HUES48 (cell line): ENCODE measurements at regions not wholly inside any gene's neighbourhood (a gene's known extent, or its start where the extent isn't known, plus 50 kb on each side); places are given as distances from the start of the nearest gene placed in this dataset.
"Not testable (repeated sequence)": the region's sequence is repeated elsewhere in the genome, so short reads cannot be mapped to it uniquely, and the experiment has no call there.

Source experiments
- H3K27ac ChIP-seq: one replicate; pipeline ENCODE4 v1.7.0; 2013; ENCODE audit warnings: low read depth, low read length, inconsistent platforms
- H3K27me3 ChIP-seq: 2 replicates; pipeline ENCODE4 v1.6.1; 2013; ENCODE audit warnings: mild to moderate bottlenecking, low read length; ENCODE audit not compliant: control insufficient read depth, insufficient read depth
- H3K36me3 ChIP-seq: 2 replicates; pipeline ENCODE4 v1.6.1; 2013; ENCODE audit warnings: low read length; ENCODE audit not compliant: control insufficient read depth, insufficient read depth
- H3K4me1 ChIP-seq: 2 replicates; pipeline ENCODE4 v1.6.1; 2013; ENCODE audit warnings: mild to moderate bottlenecking, low read length; ENCODE audit not compliant: control insufficient read depth, insufficient read depth
- H3K4me3 ChIP-seq: 2 replicates; pipeline ENCODE4 v1.5.1; 2013; ENCODE audit warnings: mild to moderate bottlenecking, low read depth, low read length
- H3K9ac ChIP-seq: 2 replicates; pipeline ENCODE4 v1.6.1; 2013; ENCODE audit warnings: mild to moderate bottlenecking, low read depth, low read length, moderate library complexity
- H3K9me3 ChIP-seq: 2 replicates; pipeline ENCODE4 v1.6.1; 2013; ENCODE audit warnings: low read length; ENCODE audit not compliant: control insufficient read depth, insufficient read depth

DNA sequence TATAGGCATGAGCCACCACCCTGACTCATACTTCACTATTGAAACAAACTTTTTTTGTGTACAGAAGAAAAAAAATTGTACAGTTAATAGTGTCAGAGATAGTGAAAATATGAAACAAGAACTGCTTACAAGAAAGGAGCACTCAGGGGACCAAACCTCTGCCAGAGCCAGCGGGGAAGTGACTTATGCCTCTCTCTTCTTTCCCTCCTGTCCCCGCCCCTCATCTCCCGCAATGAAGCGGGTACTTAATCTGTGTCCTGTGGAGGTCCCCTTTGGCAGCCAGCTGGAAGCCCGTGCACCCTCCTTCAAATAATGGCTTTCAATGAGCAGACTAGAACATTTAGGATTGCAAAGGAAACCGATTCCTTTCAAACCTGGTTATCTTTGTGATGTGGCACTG, 51.5 kb downstream of the PPIAL4A start:
- not testable (repeated sequence) for H3K27ac ChIP-seq, H3K27me3 ChIP-seq, H3K9me3 ChIP-seq, H3K4me1 ChIP-seq, H3K4me3 ChIP-seq, H3K36me3 ChIP-seq, H3K9ac ChIP-seq

DNA sequence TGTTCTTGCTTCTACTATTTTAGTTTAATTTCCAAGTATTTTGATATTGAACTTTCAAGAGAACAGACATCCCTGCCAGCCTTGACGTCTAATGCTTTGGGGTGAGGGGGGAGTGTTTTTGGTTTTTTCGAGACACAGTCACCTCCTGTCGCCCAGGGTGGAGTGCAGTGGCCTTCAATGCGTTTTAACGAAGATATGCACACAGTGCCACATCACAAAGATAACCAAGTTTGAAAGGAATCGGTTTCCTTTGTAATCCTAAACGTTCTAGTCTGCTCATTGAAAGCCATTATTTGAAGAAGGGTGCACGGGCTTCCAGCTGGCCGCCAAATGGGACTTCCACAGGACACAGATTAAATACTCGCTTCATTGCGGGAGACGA, 52.3 kb downstream of the PPIAL4A start:
- H3K9me3 ChIP-seq, H3K27me3 ChIP-seq, H3K4me1 ChIP-seq, H3K36me3 ChIP-seq: not testable (repeated sequence)
- H3K4me3 ChIP-seq: peak overlapping the region; percentile 56
- H3K9ac ChIP-seq: peak overlapping the region; percentile 96
- H3K27ac ChIP-seq: peak overlapping the region; percentile 93

DNA sequence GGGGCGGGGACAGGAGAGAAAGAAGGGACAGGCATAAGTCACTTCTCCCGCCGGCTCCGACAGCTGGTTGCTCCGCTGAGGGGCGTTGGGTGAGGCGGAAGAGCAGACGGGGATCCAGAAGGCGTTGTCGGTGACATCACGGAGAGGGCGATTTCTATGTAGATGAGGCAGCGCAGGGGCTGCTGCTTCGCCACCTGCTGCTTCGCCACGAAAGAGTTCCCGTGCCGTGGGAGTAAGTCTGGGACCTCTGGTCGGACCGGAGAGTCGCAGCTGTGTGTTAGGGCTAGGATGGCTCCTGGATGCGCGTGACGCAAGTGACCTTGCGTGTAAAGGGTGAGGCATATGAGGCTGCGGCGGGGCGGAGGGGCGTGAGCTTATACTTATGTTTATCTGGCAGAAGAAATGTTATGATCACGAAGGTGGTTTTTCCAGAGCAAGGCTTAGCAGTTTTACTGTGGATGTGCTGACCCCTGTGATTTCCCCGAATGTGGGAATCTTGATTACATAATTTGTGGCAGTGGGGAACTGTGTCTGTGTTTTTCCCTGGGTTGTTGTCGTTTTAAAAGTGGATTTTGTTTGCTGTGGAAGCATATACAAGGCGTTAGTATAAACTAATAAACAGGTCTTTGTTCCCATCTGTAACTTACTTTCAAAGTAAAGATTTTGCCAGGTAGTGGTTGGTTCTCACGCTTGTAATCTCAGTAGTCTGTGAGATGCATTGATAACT, 52.8 kb downstream of the PPIAL4A start:
- not testable (repeated sequence) for H3K36me3 ChIP-seq, H3K4me1 ChIP-seq, H3K9me3 ChIP-seq, H3K27me3 ChIP-seq
- peak overlapping the region; percentile 96 for H3K9ac ChIP-seq
- peak overlapping the region; percentile 56 for H3K4me3 ChIP-seq
- H3K27ac ChIP-seq: peak overlapping the region; percentile 93

DNA sequence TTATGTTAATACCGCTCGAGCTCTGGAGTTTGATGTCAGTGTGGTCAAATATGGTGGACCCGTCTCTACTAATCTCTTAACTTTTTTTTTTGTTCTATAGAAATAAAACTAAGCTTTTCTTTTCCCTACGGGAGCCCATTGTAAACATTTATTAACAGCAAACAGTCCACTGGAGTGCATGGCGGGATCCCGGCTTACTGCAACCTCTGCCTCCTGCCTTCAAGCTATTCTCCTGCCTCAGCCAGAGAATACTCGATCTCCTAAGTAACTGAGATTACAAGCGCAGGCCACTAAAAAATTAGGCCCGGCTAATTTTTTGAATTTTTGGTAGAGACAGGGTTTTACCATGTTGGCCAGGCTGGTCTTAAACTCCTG, 53.4 kb downstream of the PPIAL4A start:
- not testable (repeated sequence) for H3K27me3 ChIP-seq, H3K9me3 ChIP-seq, H3K9ac ChIP-seq, H3K36me3 ChIP-seq, H3K4me3 ChIP-seq, H3K4me1 ChIP-seq
- peak overlapping the region; percentile 93 for H3K27ac ChIP-seq

DNA sequence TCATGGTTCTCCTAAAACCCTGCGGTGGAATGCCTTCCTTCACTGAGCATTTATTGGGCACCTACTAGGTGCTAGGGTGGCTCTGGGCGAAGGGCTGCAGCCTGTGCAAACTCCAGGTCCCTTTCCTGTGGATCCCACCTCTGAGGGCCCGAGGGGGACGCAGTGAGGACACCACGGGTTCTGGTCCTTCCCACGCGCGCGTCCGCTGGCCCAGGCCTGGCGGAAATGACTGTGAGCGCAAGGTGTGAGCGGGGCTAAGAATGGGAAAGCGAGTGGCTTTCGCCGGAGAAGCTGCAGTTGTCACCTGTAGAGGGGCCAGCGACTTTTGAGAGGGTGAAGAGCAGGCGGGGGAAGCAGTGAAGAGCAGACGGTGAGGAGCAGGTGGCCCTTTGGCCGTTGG, 55.1 kb downstream of the PPIAL4A start:
- not testable (repeated sequence) for H3K36me3 ChIP-seq, H3K4me3 ChIP-seq, H3K4me1 ChIP-seq, H3K9ac ChIP-seq, H3K27me3 ChIP-seq, H3K27ac ChIP-seq, H3K9me3 ChIP-seq

DNA sequence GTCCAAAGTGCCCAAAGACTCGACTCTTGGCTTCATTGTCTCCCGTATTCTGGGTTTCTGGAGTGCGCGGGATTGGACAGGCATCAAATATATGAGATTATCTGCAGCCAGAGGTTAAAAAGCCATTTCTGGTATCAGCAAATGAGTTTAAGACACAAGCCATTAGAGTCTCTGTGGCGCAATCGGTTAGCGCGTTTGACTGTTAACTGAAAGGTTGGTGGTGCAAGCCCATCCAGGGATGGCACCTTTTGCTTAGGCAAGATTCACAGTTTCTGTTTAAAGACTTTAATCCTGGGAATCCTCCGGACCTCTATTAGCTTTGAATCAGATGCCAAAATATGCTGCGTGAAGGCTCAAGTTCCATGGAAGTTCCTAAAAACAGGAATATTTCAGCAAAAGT, 55.6 kb downstream of the PPIAL4A start:
- H3K9ac ChIP-seq, H3K9me3 ChIP-seq, H3K36me3 ChIP-seq, H3K4me3 ChIP-seq, H3K4me1 ChIP-seq, H3K27me3 ChIP-seq, H3K27ac ChIP-seq: not testable (repeated sequence)

DNA sequence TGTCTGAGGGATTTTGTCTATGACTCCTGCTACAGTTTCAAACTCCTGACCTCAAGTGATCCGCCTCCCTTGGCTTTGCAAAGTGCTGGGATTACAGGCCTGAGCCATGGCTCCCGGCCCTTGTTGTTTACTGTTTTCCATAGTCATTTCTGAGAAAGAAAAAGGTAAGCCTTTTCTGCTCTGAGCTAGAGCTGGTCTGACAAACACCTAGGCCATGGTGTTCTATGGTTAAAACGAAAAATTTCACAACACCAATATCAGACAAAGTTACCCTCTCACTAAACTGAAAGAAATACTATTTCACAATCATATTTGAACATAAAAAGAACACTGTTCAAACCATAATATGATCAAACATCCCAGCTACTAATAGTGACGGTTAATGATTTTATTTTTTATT, 57.5 kb downstream of the PPIAL4A start:
- not testable (repeated sequence) for H3K27me3 ChIP-seq

DNA sequence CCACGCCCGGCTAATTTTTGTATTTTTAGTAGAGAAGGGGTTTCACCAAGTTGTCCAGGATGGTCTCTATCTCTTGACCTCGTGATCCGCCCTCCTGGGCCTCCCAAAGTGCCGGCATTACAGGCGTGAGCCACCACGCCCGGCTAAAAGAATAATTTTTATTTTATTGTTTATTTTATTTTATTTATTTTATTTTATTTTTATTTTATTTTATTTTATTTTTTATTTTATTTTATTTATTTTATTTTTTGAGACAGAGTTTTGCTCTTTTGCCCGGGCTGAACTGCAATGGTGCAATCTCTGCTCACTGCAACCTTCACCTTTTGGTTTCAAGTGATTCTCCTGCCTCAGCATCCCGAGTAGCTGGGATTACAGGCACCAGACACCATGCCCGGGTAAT, 60.2 kb downstream of the PPIAL4A start:
- H3K27ac ChIP-seq, H3K27me3 ChIP-seq, H3K36me3 ChIP-seq, H3K4me3 ChIP-seq, H3K9ac ChIP-seq, H3K9me3 ChIP-seq, H3K4me1 ChIP-seq: not testable (repeated sequence)

More for the DNA sequence above, 57.5 kb downstream of the PPIAL4A start:
- H3K9ac ChIP-seq, H3K9me3 ChIP-seq, H3K36me3 ChIP-seq, H3K4me3 ChIP-seq, H3K27ac ChIP-seq, H3K4me1 ChIP-seq: not testable (repeated sequence)

DNA sequence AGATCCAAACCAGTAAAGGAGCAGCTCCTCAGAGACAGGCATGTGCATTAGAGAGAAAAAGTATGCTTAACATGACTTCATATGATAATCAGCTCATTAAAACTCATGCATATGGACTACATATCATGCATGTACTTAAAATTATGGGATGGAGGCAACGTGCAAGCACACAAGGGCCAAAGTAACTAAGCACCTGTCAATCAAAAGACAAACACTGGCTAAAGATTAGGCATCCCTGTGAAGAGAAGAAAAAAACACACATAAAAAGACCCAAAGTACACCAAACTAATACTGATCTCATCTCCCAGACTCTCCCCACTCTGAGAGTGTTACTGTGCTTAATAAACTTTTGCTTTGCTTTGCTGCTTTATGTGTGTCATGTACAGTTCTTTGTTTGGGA, 61.1 kb downstream of the PPIAL4A start:
- H3K27me3 ChIP-seq, H3K36me3 ChIP-seq, H3K9ac ChIP-seq, H3K9me3 ChIP-seq, H3K27ac ChIP-seq, H3K4me3 ChIP-seq: not testable (repeated sequence)
- peaks cover 16% of the 10 kb centered on the region for H3K4me1 ChIP-seq

DNA sequence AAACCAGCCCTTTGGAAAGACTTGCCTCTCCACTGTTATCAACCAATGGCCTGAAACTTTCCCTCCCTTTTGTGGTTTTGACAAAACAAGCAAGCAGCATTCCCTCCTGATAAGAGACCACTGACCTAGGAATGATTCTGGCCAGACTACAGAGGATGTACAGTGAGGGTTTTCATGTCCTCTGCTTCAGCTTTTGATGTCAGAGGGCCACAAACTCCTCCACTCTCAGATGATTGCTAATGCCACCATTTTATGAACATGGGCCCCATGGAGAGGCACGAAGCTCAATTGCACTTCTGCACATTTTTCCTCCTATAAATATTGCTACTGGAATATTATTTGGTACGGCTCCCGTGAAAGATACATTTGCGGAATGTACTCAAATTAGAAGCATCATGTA, 61.5 kb downstream of the PPIAL4A start:
- not testable (repeated sequence) for H3K27me3 ChIP-seq, H3K4me3 ChIP-seq, H3K27ac ChIP-seq, H3K9ac ChIP-seq, H3K36me3 ChIP-seq, H3K9me3 ChIP-seq
- H3K4me1 ChIP-seq: peaks cover 17% of the 10 kb centered on the region

DNA sequence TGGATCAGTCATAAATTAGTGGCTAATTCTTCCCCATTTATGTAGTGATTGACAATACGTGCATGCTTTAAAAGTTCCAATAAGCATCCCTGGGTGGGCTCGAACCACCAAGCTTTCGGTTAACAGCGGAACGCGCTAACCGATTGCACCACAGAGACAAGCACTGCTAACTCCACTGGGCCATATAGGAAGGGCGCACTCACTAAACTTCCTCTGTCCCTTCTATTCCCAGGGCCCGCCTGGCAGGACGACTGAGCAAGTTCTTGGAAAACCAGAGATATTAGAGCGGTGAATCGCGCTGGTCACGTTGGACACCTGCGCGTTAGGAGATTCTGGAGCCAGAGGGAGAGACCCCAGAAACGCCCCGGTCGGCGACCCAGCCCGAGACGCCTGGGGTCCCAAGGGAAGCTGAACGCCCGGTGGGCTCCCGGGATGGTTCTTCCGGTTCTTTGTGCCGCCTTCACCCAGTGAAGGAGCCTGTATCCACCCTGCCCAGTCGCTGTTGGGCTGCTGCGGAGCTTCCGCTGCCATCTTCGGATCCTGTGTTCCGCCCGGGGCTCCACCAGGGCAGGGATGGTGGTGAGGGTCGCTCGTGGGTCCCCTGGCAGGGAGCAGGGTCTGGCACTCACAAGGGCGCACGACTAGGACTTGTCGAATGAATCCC, 62.8 kb downstream of the PPIAL4A start:
- not testable (repeated sequence) for H3K27ac ChIP-seq, H3K9ac ChIP-seq, H3K9me3 ChIP-seq, H3K27me3 ChIP-seq, H3K4me3 ChIP-seq, H3K36me3 ChIP-seq
- peaks cover 24% of the 10 kb centered on the region for H3K4me1 ChIP-seq
